Mammary epithelial cell (primary cell): ENCODE measurements at regions not wholly inside any gene's neighbourhood (a gene's known extent, or its start where the extent isn't known, plus 50 kb on each side); places are given as distances from the start of the nearest gene placed in this dataset.

Experiments used
- EZH2 ChIP-seq: IDR thresholded peaks from 2 replicates; pipeline ENCODE4 v1.6.1; 2012; ENCODE audit warnings: low read length, inconsistent platforms, borderline replicate concordance
- TF ChIP-seq, protein P1 (sequence below), 2 donors: IDR thresholded peaks in 1 of 2; conservative IDR thresholded peaks in 1 of 2; 2 replicates each; pipeline ENCODE4 v1.5.1; 2011 to 2012; ENCODE audit warnings: inconsistent platforms in 2 of 2, low read length in 2 of 2, mild to moderate bottlenecking in 2 of 2, control low read depth in 1 of 2, low read depth in 1 of 2; ENCODE audit not compliant: insufficient read depth in 1 of 2; ENCODE audit errors: extremely low read depth in 1 of 2

GRCh38 chr5:21665524-21665923 lies 1187.6 kb downstream of the CDH12 start:
- TF ChIP-seq, protein P1, sequence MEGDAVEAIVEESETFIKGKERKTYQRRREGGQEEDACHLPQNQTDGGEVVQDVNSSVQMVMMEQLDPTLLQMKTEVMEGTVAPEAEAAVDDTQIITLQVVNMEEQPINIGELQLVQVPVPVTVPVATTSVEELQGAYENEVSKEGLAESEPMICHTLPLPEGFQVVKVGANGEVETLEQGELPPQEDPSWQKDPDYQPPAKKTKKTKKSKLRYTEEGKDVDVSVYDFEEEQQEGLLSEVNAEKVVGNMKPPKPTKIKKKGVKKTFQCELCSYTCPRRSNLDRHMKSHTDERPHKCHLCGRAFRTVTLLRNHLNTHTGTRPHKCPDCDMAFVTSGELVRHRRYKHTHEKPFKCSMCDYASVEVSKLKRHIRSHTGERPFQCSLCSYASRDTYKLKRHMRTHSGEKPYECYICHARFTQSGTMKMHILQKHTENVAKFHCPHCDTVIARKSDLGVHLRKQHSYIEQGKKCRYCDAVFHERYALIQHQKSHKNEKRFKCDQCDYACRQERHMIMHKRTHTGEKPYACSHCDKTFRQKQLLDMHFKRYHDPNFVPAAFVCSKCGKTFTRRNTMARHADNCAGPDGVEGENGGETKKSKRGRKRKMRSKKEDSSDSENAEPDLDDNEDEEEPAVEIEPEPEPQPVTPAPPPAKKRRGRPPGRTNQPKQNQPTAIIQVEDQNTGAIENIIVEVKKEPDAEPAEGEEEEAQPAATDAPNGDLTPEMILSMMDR (conservative IDR thresholded peaks at IDR 0.05 in 1 of 2, IDR thresholded peaks at IDR 0.05 in 1 of 2; ENCODE audit: extremely low read depth in 1 of 2, insufficient read depth in 1 of 2, low read depth in 1 of 2, low read length in 2 of 2): no peak
- TF ChIP-seq EZH2: no peak
